ENCODE measurements at regions not wholly inside any gene's neighbourhood (a gene's known extent, or its start where the extent isn't known, plus 50 kb on each side); places are given as distances from the start of the nearest gene placed in this dataset.

DNA sequence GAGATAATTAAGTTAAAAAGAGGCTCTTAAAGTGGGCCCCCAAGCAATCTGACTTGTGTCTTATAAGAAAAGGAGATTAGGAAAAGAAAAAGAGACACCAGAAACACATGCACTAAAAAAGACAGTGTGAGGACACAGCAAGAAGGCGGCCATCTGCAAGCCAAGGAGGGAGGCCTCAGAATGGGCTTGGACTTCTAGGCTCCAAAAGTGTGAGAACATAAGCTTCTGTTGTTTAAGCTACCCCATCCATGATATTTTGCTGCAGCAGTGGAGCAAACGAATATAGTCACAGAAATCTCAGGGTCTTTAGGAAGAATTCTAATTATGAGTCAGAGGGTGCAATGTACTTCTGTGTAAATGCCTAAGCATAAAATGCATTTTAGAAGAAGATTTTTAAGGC, 399.3 kb upstream of the MMADHC start:
- intact Hi-C loops (cut with micrococcal nuclease) (no loop called here), in situ Hi-C loops (cut with MboI) (no loop called here)
- Histone ChIP-seq H3K9me1 (ENCODE audit: control insufficient read depth, insufficient read depth, low read length) (no peaks in the 10 kb centered on the region), H3K4me3 (no peak overlapping the region), H3K9ac (ENCODE audit: insufficient read depth in 1 of 2, low read depth in 2 of 2, low read length in 2 of 2) (no peak overlapping the region), H4K20me1 (replicated peaks; ENCODE audit: control insufficient read depth, insufficient read depth, low read length) (no peaks in the 10 kb centered on the region), H3K27ac (ENCODE audit: extremely low read depth, low read depth, low read length) (no peak overlapping the region), H3K4me1 (replicated peaks in 1 of 2; ENCODE audit: control insufficient read depth in 2 of 2, insufficient read depth in 2 of 2, low read length in 2 of 2) (no peaks in the 10 kb centered on the region), H3K4me2 (ENCODE audit: insufficient read depth, low read length) (no peak overlapping the region), H3K9me3 (replicated peaks; ENCODE audit: control insufficient read depth, insufficient read depth, low read depth, low read length) (no peaks in the 10 kb centered on the region; the same call in 1 of the 2 replicates), H2AFZ (ENCODE audit: low read depth, low read length) (no peak overlapping the region), H3K79me2 (ENCODE audit: control insufficient read depth, insufficient read depth, low read length) (no peaks in the 10 kb centered on the region), H3K36me3 (ENCODE audit: control insufficient read depth, insufficient read depth, low read length) (no peaks in the 10 kb centered on the region; the same call in 2 of the 3 replicates), H3K27me3 (ENCODE audit: control insufficient read depth in 2 of 2, insufficient read depth in 2 of 2, low read length in 2 of 2) (no peaks in the 10 kb centered on the region)
- POLR2A ChIA-PET = no interaction called here
- 4% methylated on average over 2 of the region's 2 CpGs for WGBS (ENCODE audit: insufficient coverage, low coverage, missing lambda C conversion rate)
- ATAC-seq = no peak
- FAIRE-seq = no peak
- CTCF ChIA-PET (ENCODE audit: low intra/inter-chr PET ratio) = no interaction called here
- DNase-seq (ENCODE audit: extremely low read depth in 1 of 4, low spot score in 3 of 4) = no peak
- TF ChIP-seq ESRRA (IDR thresholded peaks at IDR 0.05; ENCODE audit: borderline replicate concordance, low read depth) = no peak
- TF ChIP-seq POLR2G (IDR thresholded peaks at IDR 0.05; ENCODE audit: low read depth, low read length) = no peak
- TF ChIP-seq RNF2 (IDR thresholded peaks at IDR 0.05) = no peak
- TF ChIP-seq ERF (CRISPR knock-in tag; IDR thresholded peaks at IDR 0.05) = no peak
- TF ChIP-seq, protein P1, sequence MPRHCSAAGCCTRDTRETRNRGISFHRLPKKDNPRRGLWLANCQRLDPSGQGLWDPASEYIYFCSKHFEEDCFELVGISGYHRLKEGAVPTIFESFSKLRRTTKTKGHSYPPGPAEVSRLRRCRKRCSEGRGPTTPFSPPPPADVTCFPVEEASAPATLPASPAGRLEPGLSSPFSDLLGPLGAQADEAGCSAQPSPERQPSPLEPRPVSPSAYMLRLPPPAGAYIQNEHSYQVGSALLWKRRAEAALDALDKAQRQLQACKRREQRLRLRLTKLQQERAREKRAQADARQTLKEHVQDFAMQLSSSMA (CRISPR knock-in tag; IDR thresholded peaks at IDR 0.05) = no peak
- TF ChIP-seq HNRNPH1 (optimal IDR thresholded peaks at IDR 0.05; ENCODE audit: low read depth, low read length) = no peak
- no peak for TF ChIP-seq FOS (IDR thresholded peaks at IDR 0.05; ENCODE audit: extremely low read depth, insufficient read length)
- TF ChIP-seq PTBP1 (IDR thresholded peaks at IDR 0.05; ENCODE audit: low read depth, low read length) = no peak
- TF ChIP-seq PHF8 (IDR thresholded peaks at IDR 0.05; ENCODE audit: borderline replicate concordance, low read length) = no peak
- TF ChIP-seq SREBF1 (IDR thresholded peaks at IDR 0.05; ENCODE audit: borderline replicate concordance, low read depth, low read length) = no peak
- TF ChIP-seq CC2D1A (IDR thresholded peaks at IDR 0.05) = no peak
- no peak for TF ChIP-seq ZEB2 (IDR thresholded peaks at IDR 0.05)
- TF ChIP-seq, protein P2, sequence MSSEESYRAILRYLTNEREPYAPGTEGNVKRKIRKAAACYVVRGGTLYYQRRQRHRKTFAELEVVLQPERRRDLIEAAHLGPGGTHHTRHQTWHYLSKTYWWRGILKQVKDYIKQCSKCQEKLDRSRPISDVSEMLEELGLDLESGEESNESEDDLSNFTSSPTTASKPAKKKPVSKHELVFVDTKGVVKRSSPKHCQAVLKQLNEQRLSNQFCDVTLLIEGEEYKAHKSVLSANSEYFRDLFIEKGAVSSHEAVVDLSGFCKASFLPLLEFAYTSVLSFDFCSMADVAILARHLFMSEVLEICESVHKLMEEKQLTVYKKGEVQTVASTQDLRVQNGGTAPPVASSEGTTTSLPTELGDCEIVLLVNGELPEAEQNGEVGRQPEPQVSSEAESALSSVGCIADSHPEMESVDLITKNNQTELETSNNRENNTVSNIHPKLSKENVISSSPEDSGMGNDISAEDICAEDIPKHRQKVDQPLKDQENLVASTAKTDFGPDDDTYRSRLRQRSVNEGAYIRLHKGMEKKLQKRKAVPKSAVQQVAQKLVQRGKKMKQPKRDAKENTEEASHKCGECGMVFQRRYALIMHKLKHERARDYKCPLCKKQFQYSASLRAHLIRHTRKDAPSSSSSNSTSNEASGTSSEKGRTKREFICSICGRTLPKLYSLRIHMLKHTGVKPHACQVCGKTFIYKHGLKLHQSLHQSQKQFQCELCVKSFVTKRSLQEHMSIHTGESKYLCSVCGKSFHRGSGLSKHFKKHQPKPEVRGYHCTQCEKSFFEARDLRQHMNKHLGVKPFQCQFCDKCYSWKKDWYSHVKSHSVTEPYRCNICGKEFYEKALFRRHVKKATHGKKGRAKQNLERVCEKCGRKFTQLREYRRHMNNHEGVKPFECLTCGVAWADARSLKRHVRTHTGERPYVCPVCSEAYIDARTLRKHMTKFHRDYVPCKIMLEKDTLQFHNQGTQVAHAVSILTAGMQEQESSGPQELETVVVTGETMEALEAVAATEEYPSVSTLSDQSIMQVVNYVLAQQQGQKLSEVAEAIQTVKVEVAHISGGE (CRISPR knock-in tag; IDR thresholded peaks at IDR 0.05) = no peak
- TF ChIP-seq IFI16 (CRISPR knock-in tag; IDR thresholded peaks at IDR 0.05) = no peak
- BruUV-seq (replicated peaks) = no TSS peak

All from K562 (cell line).